ENCODE measurements at regions not wholly inside any gene's neighbourhood (a gene's known extent, or its start where the extent isn't known, plus 50 kb on each side); places are given as distances from the start of the nearest gene placed in this dataset.
"Not testable (repeated sequence)": the region's sequence is repeated elsewhere in the genome, so short reads cannot be mapped to it uniquely, and the experiment has no call there.

- DNase-seq (ENCODE audit: extremely low read depth in 1 of 2, low read depth in 1 of 2) = no peak
These were observed 1027.4 kb downstream of the FSCB start for GRCh38 chr14:43479596-43480195.

- DNase-seq (ENCODE audit: extremely low read depth in 1 of 2, low read depth in 1 of 2) = no peak
These were observed 1030.3 kb downstream of the FSCB start for GRCh38 chr14:43476822-43477221.

GRCh38 chr14:43475757-43476156 is 1031.3 kb downstream of the FSCB start:
- DNase-seq (ENCODE audit: extremely low read depth in 1 of 2, low read depth in 1 of 2) = no peak

GRCh38 chr14:43471595-43471994 is 1035.5 kb downstream of the FSCB start:
- no peak for DNase-seq (ENCODE audit: extremely low read depth in 1 of 2, low read depth in 1 of 2)

- DNase-seq (ENCODE audit: extremely low read depth in 1 of 2, low read depth in 1 of 2) = no peak
These were observed 1042.1 kb downstream of the FSCB start for GRCh38 chr14:43464968-43465367.

- no peak for DNase-seq (ENCODE audit: extremely low read depth in 1 of 2, low read depth in 1 of 2)
These were observed 1057.8 kb downstream of the FSCB start for GRCh38 chr14:43449291-43449690.

GRCh38 chr14:43438056-43438455 is 1069.0 kb downstream of the FSCB start:
- DNase-seq (ENCODE audit: extremely low read depth in 1 of 2, low read depth in 1 of 2) = no peak

- DNase-seq (ENCODE audit: extremely low read depth in 1 of 2, low read depth in 1 of 2) = no peak
These were observed 1088.8 kb downstream of the FSCB start for GRCh38 chr14:43418324-43418723.

GRCh38 chr14:43413084-43413483 is 1094.0 kb downstream of the FSCB start:
- no peak for DNase-seq (ENCODE audit: extremely low read depth in 1 of 2, low read depth in 1 of 2)

GRCh38 chr14:43411841-43412240 is 1095.2 kb downstream of the FSCB start:
- no peak for DNase-seq (ENCODE audit: extremely low read depth in 1 of 2, low read depth in 1 of 2)

- DNase-seq (ENCODE audit: extremely low read depth in 1 of 2, low read depth in 1 of 2) = no peak
These were observed 1096.5 kb downstream of the FSCB start for GRCh38 chr14:43410631-43411030.

GRCh38 chr14:43408472-43408871 is 1098.6 kb downstream of the FSCB start:
- DNase-seq (ENCODE audit: extremely low read depth in 1 of 2, low read depth in 1 of 2) = no peak

GRCh38 chr14:43407706-43408105 is 1099.4 kb downstream of the FSCB start:
- DNase-seq (ENCODE audit: extremely low read depth in 1 of 2, low read depth in 1 of 2) = no peak

GRCh38 chr14:43406931-43407330 is 1100.2 kb downstream of the FSCB start:
- no peak for DNase-seq (ENCODE audit: extremely low read depth in 1 of 2, low read depth in 1 of 2)

- DNase-seq (ENCODE audit: extremely low read depth in 1 of 2, low read depth in 1 of 2) = no peak
These were observed 1107.8 kb downstream of the FSCB start for GRCh38 chr14:43399289-43399688.

GRCh38 chr14:43370565-43370896 is 1136.6 kb downstream of the FSCB start:
- not testable (repeated sequence) for DNase-seq (ENCODE audit: extremely low read depth in 1 of 2, low read depth in 1 of 2)

GRCh38 chr14:43369710-43370564 is 1137.1 kb downstream of the FSCB start:
- no peak for DNase-seq (ENCODE audit: extremely low read depth in 1 of 2, low read depth in 1 of 2)

GRCh38 chr14:43362586-43362985 is 1144.5 kb downstream of the FSCB start:
- no peak for DNase-seq (ENCODE audit: extremely low read depth in 1 of 2, low read depth in 1 of 2)

GRCh38 chr14:43361751-43362150 is 1145.3 kb downstream of the FSCB start:
- DNase-seq (ENCODE audit: extremely low read depth in 1 of 2, low read depth in 1 of 2) = no peak

- no peak for DNase-seq (ENCODE audit: extremely low read depth in 1 of 2, low read depth in 1 of 2)
These were observed 1146.8 kb downstream of the FSCB start for GRCh38 chr14:43360239-43360638.

- DNase-seq (ENCODE audit: extremely low read depth in 1 of 2, low read depth in 1 of 2) = no peak
These were observed 1147.8 kb downstream of the FSCB start for GRCh38 chr14:43359317-43359716.

- DNase-seq (ENCODE audit: extremely low read depth in 1 of 2, low read depth in 1 of 2) = no peak
These were observed 1150.0 kb downstream of the FSCB start for GRCh38 chr14:43356979-43357545.
